ENCODE measurements at regions not wholly inside any gene's neighbourhood (a gene's known extent, or its start where the extent isn't known, plus 50 kb on each side); places are given as distances from the start of the nearest gene placed in this dataset.

- no peak overlapping the region for H3K4me3 ChIP-seq (ENCODE audit: low read depth, low read length)
- in situ Hi-C loops (cut with HindIII; ENCODE audit: low sequenced_read_pairs), result no loop called here
- no peak for DNase-seq (ENCODE audit: low read depth, low spot score)
- TF ChIP-seq CTCF (IDR thresholded peaks at IDR 0.05; ENCODE audit: low read depth, low read length), result no peak
These were observed 163.1 kb upstream of the CCL2 start for GRCh38 chr17:34091975-34092374.

- TF ChIP-seq CTCF (IDR thresholded peaks at IDR 0.05; ENCODE audit: low read depth, low read length), result no peak
- no peak for DNase-seq (ENCODE audit: low read depth, low spot score)
These were observed 160.0 kb upstream of the CCL2 start for GRCh38 chr17:34095106-34095505.

GRCh38 chr17:34098699-34099098, 156.4 kb upstream of the CCL2 start:
- no peak for DNase-seq (ENCODE audit: low read depth, low spot score)
- H3K4me3 ChIP-seq (ENCODE audit: low read depth, low read length), result no peak overlapping the region

More at GRCh38 chr17:34095106-34095505, 160.0 kb upstream of the CCL2 start:
- in situ Hi-C loops (cut with HindIII; ENCODE audit: low sequenced_read_pairs), result no loop called here
- no peak overlapping the region for H3K4me3 ChIP-seq (ENCODE audit: low read depth, low read length)

GRCh38 chr17:34099859-34100515, 155.1 kb upstream of the CCL2 start:
- no peak for DNase-seq (ENCODE audit: low read depth, low spot score)
- no peak overlapping the region for H3K4me3 ChIP-seq (ENCODE audit: low read depth, low read length)
- in situ Hi-C loops (cut with HindIII; ENCODE audit: low sequenced_read_pairs), result no loop called here
- no peak for TF ChIP-seq CTCF (IDR thresholded peaks at IDR 0.05; ENCODE audit: low read depth, low read length)

More at GRCh38 chr17:34098699-34099098, 156.4 kb upstream of the CCL2 start:
- TF ChIP-seq CTCF (IDR thresholded peaks at IDR 0.05; ENCODE audit: low read depth, low read length), result no peak
- in situ Hi-C loops (cut with HindIII; ENCODE audit: low sequenced_read_pairs), result no loop called here

- no peak overlapping the region for H3K4me3 ChIP-seq (ENCODE audit: low read depth, low read length)
- in situ Hi-C loops (cut with HindIII; ENCODE audit: low sequenced_read_pairs), result no loop called here
- DNase-seq (ENCODE audit: low read depth, low spot score), result no peak
- no peak for TF ChIP-seq CTCF (IDR thresholded peaks at IDR 0.05; ENCODE audit: low read depth, low read length)
These were observed 148.1 kb upstream of the CCL2 start for GRCh38 chr17:34107019-34107418.

- DNase-seq (ENCODE audit: low read depth, low spot score), result no peak
- no peak overlapping the region for H3K4me3 ChIP-seq (ENCODE audit: low read depth, low read length)
- TF ChIP-seq CTCF (IDR thresholded peaks at IDR 0.05; ENCODE audit: low read depth, low read length), result no peak
- in situ Hi-C loops (cut with HindIII; ENCODE audit: low sequenced_read_pairs), result no loop called here
These were observed 144.8 kb upstream of the CCL2 start for GRCh38 chr17:34110315-34110714.
